ENCODE measurements at regions not wholly inside any gene's neighbourhood (a gene's known extent, or its start where the extent isn't known, plus 50 kb on each side); places are given as distances from the start of the nearest gene placed in this dataset.

DNA sequence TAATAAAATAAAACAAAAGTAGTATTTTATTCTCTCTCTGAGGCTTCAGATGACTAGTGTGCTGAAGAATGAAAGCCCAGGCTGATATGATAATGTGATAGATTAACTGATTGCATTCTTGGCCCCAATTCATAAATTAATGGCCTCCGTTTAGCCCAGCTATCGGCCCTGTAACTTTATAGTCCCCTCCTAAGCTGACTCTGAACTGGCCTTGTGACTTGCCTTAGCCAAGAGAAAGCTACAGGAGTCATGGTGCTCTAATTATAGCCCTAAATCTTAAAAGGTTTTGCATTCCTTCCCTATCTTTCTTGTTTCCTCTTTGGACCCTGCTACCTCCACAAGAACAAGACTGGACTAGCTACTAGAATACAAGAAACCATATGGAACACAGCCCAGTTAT, 123.2 kb upstream of the EPHA3 start:
- no peak for DNase-seq (ENCODE audit: low read depth in 1 of 2, low spot score in 2 of 2)
- H3K14ac ChIP-seq (ENCODE audit: insufficient read length): no peak overlapping the region
- no peak overlapping the region for H4K5ac ChIP-seq (ENCODE audit: insufficient read length, low read depth, low read length)
- TF ChIP-seq SP1 (IDR thresholded peaks at IDR 0.05; ENCODE audit: low read depth, low read length) (no peak), BACH1 (IDR thresholded peaks at IDR 0.05; ENCODE audit: low read length) (no peak), HDAC6 (IDR thresholded peaks at IDR 0.05; ENCODE audit: low read depth, low read length) (no peak), NRF1 (IDR thresholded peaks at IDR 0.05; ENCODE audit: low read depth, low read length) (no peak), PHF8 (conservative IDR thresholded peaks at IDR 0.05; ENCODE audit: low read depth, low read length) (no peak), TAF7 (optimal IDR thresholded peaks at IDR 0.05; ENCODE audit: borderline replicate concordance, low read depth, low read length) (no peak), MAFK (IDR thresholded peaks at IDR 0.05; ENCODE audit: low read depth, low read length) (no peak), RNF2 (IDR thresholded peaks at IDR 0.05; ENCODE audit: borderline replicate concordance, low read depth, low read length, missing control alignments, poor library complexity, severe bottlenecking) (no peak), FOSL1 (IDR thresholded peaks at IDR 0.05; ENCODE audit: insufficient read depth, low read depth, low read length) (no peak), EP300 (IDR thresholded peaks at IDR 0.05; ENCODE audit: borderline replicate concordance in 1 of 2, low read depth in 2 of 2, low read length in 2 of 2) (no peak)
- TF ChIP-seq, protein P1, sequence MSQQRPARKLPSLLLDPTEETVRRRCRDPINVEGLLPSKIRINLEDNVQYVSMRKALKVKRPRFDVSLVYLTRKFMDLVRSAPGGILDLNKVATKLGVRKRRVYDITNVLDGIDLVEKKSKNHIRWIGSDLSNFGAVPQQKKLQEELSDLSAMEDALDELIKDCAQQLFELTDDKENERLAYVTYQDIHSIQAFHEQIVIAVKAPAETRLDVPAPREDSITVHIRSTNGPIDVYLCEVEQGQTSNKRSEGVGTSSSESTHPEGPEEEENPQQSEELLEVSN (IDR thresholded peaks at IDR 0.05): no peak
- no peak overlapping the region for H3K4me2 ChIP-seq (ENCODE audit: insufficient read depth in 1 of 2, low read depth in 2 of 2, low read length in 2 of 2)
- no peak overlapping the region for H4K91ac ChIP-seq (replicated peaks; ENCODE audit: insufficient read length, low read length)
- H2BK120ac ChIP-seq (replicated peaks; ENCODE audit: low read depth, low read length): no peak overlapping the region
- H3K27ac ChIP-seq (ENCODE audit: low read depth, low read length): no peak overlapping the region
- no peaks in the 10 kb centered on the region for H3K27me3 ChIP-seq (replicated peaks in 1 of 4; ENCODE audit: control insufficient read depth in 3 of 4, extremely low read depth in 1 of 4, insufficient read depth in 3 of 4, low read length in 3 of 4)
- H3K9ac ChIP-seq (replicated peaks in 1 of 4; ENCODE audit: extremely low read depth in 1 of 4, low read depth in 3 of 4, low read length in 3 of 4): no peak overlapping the region
- CTCF ChIA-PET (ENCODE audit: partially characterized antibody): no interaction called here
- WGBS, 2 experiments (ENCODE audit: extremely low coverage in 1 of 2, insufficient coverage in 1 of 2, insufficient read length in 1 of 2, insufficient replicate concordance in 2 of 2, low coverage in 1 of 2, low lambda C conversion rate in 2 of 2, missing lambda C conversion rate in 1 of 2): 94% methylated on average over 2 of the region's 2 CpGs; no CpG with 5 or more reads in 1 of the 2 experiments
- no peak overlapping the region for H3K23ac ChIP-seq (ENCODE audit: insufficient read length)
- no peak overlapping the region for H3K4ac ChIP-seq (replicated peaks; ENCODE audit: insufficient read length, low read depth, low read length)
- no peak overlapping the region for H2AFZ ChIP-seq (ENCODE audit: low read length)
- no peaks in the 10 kb centered on the region for H3K36me3 ChIP-seq (ENCODE audit: control insufficient read depth in 2 of 4, insufficient read depth in 4 of 4, low read length in 3 of 4)
- no peak overlapping the region for H2BK5ac ChIP-seq (ENCODE audit: low read depth, low read length)
- H4K8ac ChIP-seq (ENCODE audit: extremely low read depth, insufficient read depth, low read length): no peak overlapping the region
- H3K4me3 ChIP-seq (ENCODE audit: extremely low read depth in 1 of 4, insufficient read depth in 2 of 4, low read depth in 3 of 4, low read length in 4 of 4): no peak overlapping the region
- FAIRE-seq: no peak
- no peak overlapping the region for H3K56ac ChIP-seq (replicated peaks; ENCODE audit: insufficient read length, low read depth, low read length)
- no peak overlapping the region for H2AK5ac ChIP-seq (ENCODE audit: low read depth, low read length)
- no peak overlapping the region for H2BK15ac ChIP-seq (ENCODE audit: low read length)
- no peak overlapping the region for H2BK20ac ChIP-seq (ENCODE audit: low read length)
- H3K18ac ChIP-seq (ENCODE audit: extremely low read depth, low read length): no peak overlapping the region
- H2BK12ac ChIP-seq (ENCODE audit: low read depth, low read length): no peak overlapping the region
- no peaks in the 10 kb centered on the region for H3K4me1 ChIP-seq (replicated peaks in 1 of 4; ENCODE audit: control insufficient read depth in 3 of 4, insufficient read depth in 4 of 4, low read length in 3 of 4)
- H4K20me1 ChIP-seq (replicated peaks in 1 of 2; ENCODE audit: control insufficient read depth in 1 of 2, insufficient read depth in 2 of 2, low read length in 2 of 2): no peaks in the 10 kb centered on the region
- H3K9me3 ChIP-seq (ENCODE audit: insufficient read depth in 2 of 2, low read depth in 1 of 2, low read length in 1 of 2): no peaks in the 10 kb centered on the region
- POLR2A ChIA-PET (ENCODE audit: partially characterized antibody): no interaction called here
- H3K23me2 ChIP-seq (ENCODE audit: low read depth, low read length): no peaks in the 10 kb centered on the region
- no peaks in the 10 kb centered on the region for H3K79me1 ChIP-seq (ENCODE audit: low read depth, low read length)
- no peaks in the 10 kb centered on the region for H3K79me2 ChIP-seq (ENCODE audit: control insufficient read depth in 1 of 2, insufficient read depth in 2 of 2, low read length in 2 of 2)

Measured in H1 (cell line).